ENCODE measurements at regions not wholly inside any gene's neighbourhood (a gene's known extent, or its start where the extent isn't known, plus 50 kb on each side); places are given as distances from the start of the nearest gene placed in this dataset.

DNA sequence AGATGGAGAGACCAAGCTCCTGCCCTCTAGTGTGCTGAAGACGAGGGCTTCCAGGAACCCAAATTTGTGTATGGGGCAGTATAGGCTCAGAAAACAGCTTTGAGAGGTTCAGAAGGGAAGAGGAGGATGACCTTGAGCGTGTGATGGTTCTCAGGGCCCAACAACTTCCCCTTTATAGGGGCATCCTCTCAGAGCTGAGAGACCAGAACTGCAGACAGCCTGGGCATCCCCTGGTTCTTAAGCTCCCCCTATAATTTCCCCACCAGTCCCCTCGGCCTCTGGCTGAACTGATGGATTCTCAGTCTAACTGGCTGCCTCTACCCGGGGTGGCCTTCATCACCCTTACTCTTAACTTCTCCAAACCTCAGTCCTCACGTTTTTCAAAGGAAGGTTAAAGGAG is 167.5 kb downstream of the URI1 start:
- H3K9me3 ChIP-seq (ENCODE audit: control insufficient read depth in 4 of 4, low read length in 3 of 4): no peaks in the 10 kb centered on the region
- WGBS: 80% methylated on average over 5 of the region's 5 CpGs

More for the DNA sequence above, 167.5 kb downstream of the URI1 start:
- no peak overlapping the region for H3K4me3 ChIP-seq (ENCODE audit: low read depth in 1 of 3, low read length in 3 of 3)
- no peaks in the 10 kb centered on the region for H3K4me1 ChIP-seq (ENCODE audit: control insufficient read depth in 4 of 4, insufficient read depth in 4 of 4, low read length in 3 of 4)
- no peak overlapping the region for H3K9ac ChIP-seq (ENCODE audit: low read depth in 1 of 2, low read length in 2 of 2)
- H3K27ac ChIP-seq (ENCODE audit: low read depth in 1 of 2, low read length in 2 of 2): no peak overlapping the region
- H3K36me3 ChIP-seq (ENCODE audit: control insufficient read depth in 4 of 4, insufficient read depth in 3 of 4, low read depth in 1 of 4, low read length in 3 of 4): no peaks in the 10 kb centered on the region
- DNase-seq (ENCODE audit: low spot score): no peak
- TF ChIP-seq, protein P1, sequence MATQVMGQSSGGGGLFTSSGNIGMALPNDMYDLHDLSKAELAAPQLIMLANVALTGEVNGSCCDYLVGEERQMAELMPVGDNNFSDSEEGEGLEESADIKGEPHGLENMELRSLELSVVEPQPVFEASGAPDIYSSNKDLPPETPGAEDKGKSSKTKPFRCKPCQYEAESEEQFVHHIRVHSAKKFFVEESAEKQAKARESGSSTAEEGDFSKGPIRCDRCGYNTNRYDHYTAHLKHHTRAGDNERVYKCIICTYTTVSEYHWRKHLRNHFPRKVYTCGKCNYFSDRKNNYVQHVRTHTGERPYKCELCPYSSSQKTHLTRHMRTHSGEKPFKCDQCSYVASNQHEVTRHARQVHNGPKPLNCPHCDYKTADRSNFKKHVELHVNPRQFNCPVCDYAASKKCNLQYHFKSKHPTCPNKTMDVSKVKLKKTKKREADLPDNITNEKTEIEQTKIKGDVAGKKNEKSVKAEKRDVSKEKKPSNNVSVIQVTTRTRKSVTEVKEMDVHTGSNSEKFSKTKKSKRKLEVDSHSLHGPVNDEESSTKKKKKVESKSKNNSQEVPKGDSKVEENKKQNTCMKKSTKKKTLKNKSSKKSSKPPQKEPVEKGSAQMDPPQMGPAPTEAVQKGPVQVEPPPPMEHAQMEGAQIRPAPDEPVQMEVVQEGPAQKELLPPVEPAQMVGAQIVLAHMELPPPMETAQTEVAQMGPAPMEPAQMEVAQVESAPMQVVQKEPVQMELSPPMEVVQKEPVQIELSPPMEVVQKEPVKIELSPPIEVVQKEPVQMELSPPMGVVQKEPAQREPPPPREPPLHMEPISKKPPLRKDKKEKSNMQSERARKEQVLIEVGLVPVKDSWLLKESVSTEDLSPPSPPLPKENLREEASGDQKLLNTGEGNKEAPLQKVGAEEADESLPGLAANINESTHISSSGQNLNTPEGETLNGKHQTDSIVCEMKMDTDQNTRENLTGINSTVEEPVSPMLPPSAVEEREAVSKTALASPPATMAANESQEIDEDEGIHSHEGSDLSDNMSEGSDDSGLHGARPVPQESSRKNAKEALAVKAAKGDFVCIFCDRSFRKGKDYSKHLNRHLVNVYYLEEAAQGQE (IDR thresholded peaks at IDR 0.05): no peak
- TF ChIP-seq, protein P2, sequence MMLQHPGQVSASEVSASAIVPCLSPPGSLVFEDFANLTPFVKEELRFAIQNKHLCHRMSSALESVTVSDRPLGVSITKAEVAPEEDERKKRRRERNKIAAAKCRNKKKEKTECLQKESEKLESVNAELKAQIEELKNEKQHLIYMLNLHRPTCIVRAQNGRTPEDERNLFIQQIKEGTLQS (IDR thresholded peaks at IDR 0.05): no peak
- TF ChIP-seq GABPA (IDR thresholded peaks at IDR 0.05 in 1 of 2, conservative IDR thresholded peaks at IDR 0.05 in 1 of 2): no peak
- TF ChIP-seq, protein P3, sequence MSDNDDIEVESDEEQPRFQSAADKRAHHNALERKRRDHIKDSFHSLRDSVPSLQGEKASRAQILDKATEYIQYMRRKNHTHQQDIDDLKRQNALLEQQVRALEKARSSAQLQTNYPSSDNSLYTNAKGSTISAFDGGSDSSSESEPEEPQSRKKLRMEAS (IDR thresholded peaks at IDR 0.05): no peak
- no peak for TF ChIP-seq TAF1 (conservative IDR thresholded peaks at IDR 0.05)
- TF ChIP-seq YY1 (IDR thresholded peaks at IDR 0.05): no peak
- TF ChIP-seq HNF4A (conservative IDR thresholded peaks at IDR 0.05): no peak
- TF ChIP-seq SP1 (IDR thresholded peaks at IDR 0.05): no peak
- TF ChIP-seq, protein P4, sequence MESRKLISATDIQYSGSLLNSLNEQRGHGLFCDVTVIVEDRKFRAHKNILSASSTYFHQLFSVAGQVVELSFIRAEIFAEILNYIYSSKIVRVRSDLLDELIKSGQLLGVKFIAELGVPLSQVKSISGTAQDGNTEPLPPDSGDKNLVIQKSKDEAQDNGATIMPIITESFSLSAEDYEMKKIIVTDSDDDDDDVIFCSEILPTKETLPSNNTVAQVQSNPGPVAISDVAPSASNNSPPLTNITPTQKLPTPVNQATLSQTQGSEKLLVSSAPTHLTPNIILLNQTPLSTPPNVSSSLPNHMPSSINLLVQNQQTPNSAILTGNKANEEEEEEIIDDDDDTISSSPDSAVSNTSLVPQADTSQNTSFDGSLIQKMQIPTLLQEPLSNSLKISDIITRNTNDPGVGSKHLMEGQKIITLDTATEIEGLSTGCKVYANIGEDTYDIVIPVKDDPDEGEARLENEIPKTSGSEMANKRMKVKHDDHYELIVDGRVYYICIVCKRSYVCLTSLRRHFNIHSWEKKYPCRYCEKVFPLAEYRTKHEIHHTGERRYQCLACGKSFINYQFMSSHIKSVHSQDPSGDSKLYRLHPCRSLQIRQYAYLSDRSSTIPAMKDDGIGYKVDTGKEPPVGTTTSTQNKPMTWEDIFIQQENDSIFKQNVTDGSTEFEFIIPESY (IDR thresholded peaks at IDR 0.05): no peak
- TF ChIP-seq RXRA (IDR thresholded peaks at IDR 0.05): no peak
- TF ChIP-seq, protein P5, sequence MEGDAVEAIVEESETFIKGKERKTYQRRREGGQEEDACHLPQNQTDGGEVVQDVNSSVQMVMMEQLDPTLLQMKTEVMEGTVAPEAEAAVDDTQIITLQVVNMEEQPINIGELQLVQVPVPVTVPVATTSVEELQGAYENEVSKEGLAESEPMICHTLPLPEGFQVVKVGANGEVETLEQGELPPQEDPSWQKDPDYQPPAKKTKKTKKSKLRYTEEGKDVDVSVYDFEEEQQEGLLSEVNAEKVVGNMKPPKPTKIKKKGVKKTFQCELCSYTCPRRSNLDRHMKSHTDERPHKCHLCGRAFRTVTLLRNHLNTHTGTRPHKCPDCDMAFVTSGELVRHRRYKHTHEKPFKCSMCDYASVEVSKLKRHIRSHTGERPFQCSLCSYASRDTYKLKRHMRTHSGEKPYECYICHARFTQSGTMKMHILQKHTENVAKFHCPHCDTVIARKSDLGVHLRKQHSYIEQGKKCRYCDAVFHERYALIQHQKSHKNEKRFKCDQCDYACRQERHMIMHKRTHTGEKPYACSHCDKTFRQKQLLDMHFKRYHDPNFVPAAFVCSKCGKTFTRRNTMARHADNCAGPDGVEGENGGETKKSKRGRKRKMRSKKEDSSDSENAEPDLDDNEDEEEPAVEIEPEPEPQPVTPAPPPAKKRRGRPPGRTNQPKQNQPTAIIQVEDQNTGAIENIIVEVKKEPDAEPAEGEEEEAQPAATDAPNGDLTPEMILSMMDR (IDR thresholded peaks at IDR 0.05; ENCODE audit: low read depth, low read length, missing input control): no peak
- peaks cover 0 to 2% (median 0%) of the 10 kb centered on the region in 4 donors for H3K27me3 ChIP-seq (ENCODE audit: control insufficient read depth in 4 of 4, insufficient read depth in 4 of 4, low read length in 3 of 4)

Data from liver (tissue), 8 donors.